ENCODE measurements at regions not wholly inside any gene's neighbourhood (a gene's known extent, or its start where the extent isn't known, plus 50 kb on each side); places are given as distances from the start of the nearest gene placed in this dataset.

GRCh38 chr6:101284131-101284530 is 109.4 kb upstream of the GRIK2 start:
- no peak for DNase-seq
- Histone ChIP-seq H3K9me3 (no peaks in the 10 kb centered on the region), H3K27me3 (replicated peaks; ENCODE audit: control insufficient read depth, insufficient read depth, low read length) (no peaks in the 10 kb centered on the region), H3K36me3 (ENCODE audit: control insufficient read depth, insufficient read depth, low read length) (no peaks in the 10 kb centered on the region), H3K4me3 (ENCODE audit: low read depth, low read length) (no peak overlapping the region), H3K4me1 (no peaks in the 10 kb centered on the region)
- no peak overlapping the region for H3K4me3 Mint-ChIP-seq (ENCODE audit: unreplicated experiment)
- H3K27me3 Mint-ChIP-seq (ENCODE audit: insufficient read depth, unreplicated experiment) = no peaks in the 10 kb centered on the region
- intact Hi-C loops (cut with micrococcal nuclease; ENCODE audit: unreplicated experiment) = no loop called here
- H3K9me3 Mint-ChIP-seq (ENCODE audit: unreplicated experiment) = no peaks in the 10 kb centered on the region
- no peak for TF ChIP-seq CTCF (IDR thresholded peaks at IDR 0.05; ENCODE audit: insufficient read depth in 1 of 2, low read depth in 1 of 2, low read length in 1 of 2, severe bottlenecking in 1 of 2, unreplicated experiment in 1 of 2)
- no peak overlapping the region for H3K27ac Mint-ChIP-seq (ENCODE audit: unreplicated experiment)
- ChIA-PET CTCF (no interaction called here), POLR2A (no interaction called here)
- BruUV-seq (replicated peaks) = no TSS peak
- H3K36me3 Mint-ChIP-seq (ENCODE audit: insufficient read depth, unreplicated experiment) = no peaks in the 10 kb centered on the region
- H3K4me1 Mint-ChIP-seq (ENCODE audit: low read depth, unreplicated experiment) = no peaks in the 10 kb centered on the region

- TF ChIP-seq CTCF (IDR thresholded peaks at IDR 0.05; ENCODE audit: insufficient read depth in 1 of 2, low read depth in 1 of 2, low read length in 1 of 2, severe bottlenecking in 1 of 2, unreplicated experiment in 1 of 2) = no peak
- ChIA-PET POLR2A (no interaction called here), CTCF (no interaction called here)
- H3K4me1 ChIP-seq = no peaks in the 10 kb centered on the region
- no peaks in the 10 kb centered on the region for H3K27me3 ChIP-seq (replicated peaks; ENCODE audit: control insufficient read depth, insufficient read depth, low read length)
- Mint-ChIP-seq H3K4me1 (ENCODE audit: low read depth, unreplicated experiment) (no peaks in the 10 kb centered on the region), H3K9me3 (ENCODE audit: unreplicated experiment) (peaks cover 8% of the 10 kb centered on the region), H3K36me3 (ENCODE audit: insufficient read depth, unreplicated experiment) (no peaks in the 10 kb centered on the region), H3K27me3 (ENCODE audit: insufficient read depth, unreplicated experiment) (no peaks in the 10 kb centered on the region), H3K27ac (ENCODE audit: unreplicated experiment) (no peak overlapping the region), H3K4me3 (ENCODE audit: unreplicated experiment) (no peak overlapping the region)
- intact Hi-C loops (cut with micrococcal nuclease; ENCODE audit: unreplicated experiment) = no loop called here
- DNase-seq = no peak
- no peaks in the 10 kb centered on the region for H3K36me3 ChIP-seq (ENCODE audit: control insufficient read depth, insufficient read depth, low read length)
- H3K4me3 ChIP-seq (ENCODE audit: low read depth, low read length) = no peak overlapping the region
- BruUV-seq (replicated peaks) = no TSS peak
- no peaks in the 10 kb centered on the region for H3K9me3 ChIP-seq
Observed at GRCh38 chr6:101286146-101286545, 107.4 kb upstream of the GRIK2 start.

- no peak overlapping the region for H3K27ac Mint-ChIP-seq (ENCODE audit: unreplicated experiment)
- H3K4me1 Mint-ChIP-seq (ENCODE audit: low read depth, unreplicated experiment) = no peaks in the 10 kb centered on the region
- H3K36me3 Mint-ChIP-seq (ENCODE audit: insufficient read depth, unreplicated experiment) = no peaks in the 10 kb centered on the region
- Histone ChIP-seq H3K9me3 (no peaks in the 10 kb centered on the region), H3K4me3 (ENCODE audit: low read depth, low read length) (no peak overlapping the region), H3K4me1 (no peaks in the 10 kb centered on the region), H3K36me3 (ENCODE audit: control insufficient read depth, insufficient read depth, low read length) (no peaks in the 10 kb centered on the region), H3K27me3 (replicated peaks; ENCODE audit: control insufficient read depth, insufficient read depth, low read length) (no peaks in the 10 kb centered on the region)
- no peak for DNase-seq
- intact Hi-C loops (cut with micrococcal nuclease; ENCODE audit: unreplicated experiment) = no loop called here
- ChIA-PET POLR2A (no interaction called here), CTCF (no interaction called here)
- no TSS peak for BruUV-seq (replicated peaks)
- peaks cover 17% of the 10 kb centered on the region for H3K9me3 Mint-ChIP-seq (ENCODE audit: unreplicated experiment)
- TF ChIP-seq CTCF (IDR thresholded peaks at IDR 0.05; ENCODE audit: insufficient read depth in 1 of 2, low read depth in 1 of 2, low read length in 1 of 2, severe bottlenecking in 1 of 2, unreplicated experiment in 1 of 2) = no peak
- H3K4me3 Mint-ChIP-seq (ENCODE audit: unreplicated experiment) = no peak overlapping the region
- no peaks in the 10 kb centered on the region for H3K27me3 Mint-ChIP-seq (ENCODE audit: insufficient read depth, unreplicated experiment)
Observed at GRCh38 chr6:101290346-101290745, 103.2 kb upstream of the GRIK2 start.

Data from Caco-2 (cell line).